GM12878 (cell line): ENCODE measurements at regions not wholly inside any gene's neighbourhood (a gene's known extent, or its start where the extent isn't known, plus 50 kb on each side); places are given as distances from the start of the nearest gene placed in this dataset.

Experiments used
- CBX5 ChIP-seq: sonication (generic); IDR thresholded peaks from 2 replicates; pipeline ENCODE4 v1.6.1; 2016; ENCODE audit warnings: low read depth, moderate library complexity, mild to moderate bottlenecking, inconsistent platforms
- HCFC1 ChIP-seq: fragments of 150-350 bp; IDR thresholded peaks from 2 replicates; pipeline ENCODE4 v1.6.1; 2014; ENCODE audit warnings: low read length
- TF ChIP-seq, protein P1 (sequence below): fragments of 450-650 bp; IDR thresholded peaks from 2 replicates; pipeline ENCODE4 v1.6.1; 2016; ENCODE audit warnings: mild to moderate bottlenecking
- TF ChIP-seq, protein P2 (sequence below): IDR thresholded peaks from 2 replicates; pipeline ENCODE4 v1.6.1; 2012; ENCODE audit warnings: low read depth, low read length, improper control_type of control experiment

DNA sequence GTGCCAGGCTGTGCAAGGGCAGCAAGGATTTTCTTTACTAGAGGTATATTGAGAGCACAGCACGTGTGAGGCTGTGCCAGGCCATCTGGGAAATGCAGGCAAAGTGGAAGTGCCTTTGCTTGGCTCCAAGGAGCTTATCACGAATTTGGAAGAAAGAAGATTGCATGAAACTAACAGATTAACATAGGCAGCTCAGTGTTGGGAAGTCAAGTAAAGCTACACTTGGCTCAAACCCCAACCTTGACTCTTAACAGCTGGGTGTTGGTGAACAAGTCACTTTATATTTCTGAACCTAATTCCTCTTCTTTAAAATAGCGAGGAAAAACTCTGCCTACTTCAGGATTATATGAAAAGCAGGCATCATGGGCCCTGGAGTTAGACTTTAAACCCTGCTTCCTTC, 105.2 kb downstream of the PLCE1 start:
- TF ChIP-seq, protein P1, sequence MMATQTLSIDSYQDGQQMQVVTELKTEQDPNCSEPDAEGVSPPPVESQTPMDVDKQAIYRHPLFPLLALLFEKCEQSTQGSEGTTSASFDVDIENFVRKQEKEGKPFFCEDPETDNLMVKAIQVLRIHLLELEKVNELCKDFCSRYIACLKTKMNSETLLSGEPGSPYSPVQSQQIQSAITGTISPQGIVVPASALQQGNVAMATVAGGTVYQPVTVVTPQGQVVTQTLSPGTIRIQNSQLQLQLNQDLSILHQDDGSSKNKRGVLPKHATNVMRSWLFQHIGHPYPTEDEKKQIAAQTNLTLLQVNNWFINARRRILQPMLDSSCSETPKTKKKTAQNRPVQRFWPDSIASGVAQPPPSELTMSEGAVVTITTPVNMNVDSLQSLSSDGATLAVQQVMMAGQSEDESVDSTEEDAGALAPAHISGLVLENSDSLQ, result no peak
- TF ChIP-seq, protein P2, sequence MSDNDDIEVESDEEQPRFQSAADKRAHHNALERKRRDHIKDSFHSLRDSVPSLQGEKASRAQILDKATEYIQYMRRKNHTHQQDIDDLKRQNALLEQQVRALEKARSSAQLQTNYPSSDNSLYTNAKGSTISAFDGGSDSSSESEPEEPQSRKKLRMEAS, result no peak
- TF ChIP-seq CBX5, result no peak
- no peak for TF ChIP-seq HCFC1
